Medulla oblongata (tissue), 1 donor: ENCODE measurements at regions not wholly inside any gene's neighbourhood (a gene's known extent, or its start where the extent isn't known, plus 50 kb on each side); places are given as distances from the start of the nearest gene placed in this dataset.
A peak's percentile ranks its signal among the peaks of the same experiment; 100 is the strongest.

Source experiments
- DNase-seq: peaks from one replicate; pipeline ENCODE4 v3.0.0-alpha.2; 2015; ENCODE audit errors: extremely low spot score

DNA sequence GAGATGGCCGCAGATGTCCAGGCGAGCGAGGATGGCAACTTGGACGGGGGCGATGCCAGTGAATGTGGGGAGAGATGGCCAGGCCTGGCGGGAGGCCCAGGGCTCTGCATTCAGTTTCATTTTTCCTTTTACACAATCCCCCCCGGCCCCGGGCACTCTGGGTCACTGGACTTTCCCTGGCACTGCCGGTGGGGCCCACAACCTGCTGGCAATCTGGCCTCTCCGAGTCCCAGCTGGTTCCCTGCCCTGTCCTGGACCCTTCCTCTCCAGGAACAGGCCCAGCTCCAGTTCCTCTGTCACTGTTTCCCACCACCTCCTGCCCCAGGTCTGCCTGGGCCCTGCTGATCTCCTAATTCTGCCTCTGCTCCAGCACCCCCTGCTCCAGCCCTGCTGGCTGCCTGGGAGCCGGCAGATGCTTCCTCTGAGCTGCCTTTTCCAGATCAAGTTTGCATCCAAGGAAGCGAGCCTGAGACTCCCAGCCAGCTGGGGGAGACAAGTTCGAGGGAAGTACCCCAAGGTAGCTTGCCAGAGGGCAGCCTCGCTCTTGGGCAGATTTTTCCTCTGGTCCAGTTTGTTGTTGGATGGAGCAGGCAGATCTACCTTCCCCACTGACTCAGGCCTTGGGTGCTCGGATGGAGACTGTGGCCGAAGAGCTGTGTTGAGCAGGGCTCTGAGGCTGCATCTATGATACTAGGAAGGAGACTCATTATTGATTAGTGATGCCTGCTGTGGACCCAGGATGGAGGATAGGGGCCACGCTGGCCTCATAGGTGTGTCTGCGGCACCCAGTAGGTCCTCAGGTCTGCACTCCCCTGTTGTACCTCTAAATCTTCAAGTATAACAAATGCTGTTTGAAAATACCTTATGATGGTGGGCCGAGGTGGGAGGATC lies 83.2 kb downstream of the CEBPB start:
- DNase-seq, result peak; percentile 57

DNA sequence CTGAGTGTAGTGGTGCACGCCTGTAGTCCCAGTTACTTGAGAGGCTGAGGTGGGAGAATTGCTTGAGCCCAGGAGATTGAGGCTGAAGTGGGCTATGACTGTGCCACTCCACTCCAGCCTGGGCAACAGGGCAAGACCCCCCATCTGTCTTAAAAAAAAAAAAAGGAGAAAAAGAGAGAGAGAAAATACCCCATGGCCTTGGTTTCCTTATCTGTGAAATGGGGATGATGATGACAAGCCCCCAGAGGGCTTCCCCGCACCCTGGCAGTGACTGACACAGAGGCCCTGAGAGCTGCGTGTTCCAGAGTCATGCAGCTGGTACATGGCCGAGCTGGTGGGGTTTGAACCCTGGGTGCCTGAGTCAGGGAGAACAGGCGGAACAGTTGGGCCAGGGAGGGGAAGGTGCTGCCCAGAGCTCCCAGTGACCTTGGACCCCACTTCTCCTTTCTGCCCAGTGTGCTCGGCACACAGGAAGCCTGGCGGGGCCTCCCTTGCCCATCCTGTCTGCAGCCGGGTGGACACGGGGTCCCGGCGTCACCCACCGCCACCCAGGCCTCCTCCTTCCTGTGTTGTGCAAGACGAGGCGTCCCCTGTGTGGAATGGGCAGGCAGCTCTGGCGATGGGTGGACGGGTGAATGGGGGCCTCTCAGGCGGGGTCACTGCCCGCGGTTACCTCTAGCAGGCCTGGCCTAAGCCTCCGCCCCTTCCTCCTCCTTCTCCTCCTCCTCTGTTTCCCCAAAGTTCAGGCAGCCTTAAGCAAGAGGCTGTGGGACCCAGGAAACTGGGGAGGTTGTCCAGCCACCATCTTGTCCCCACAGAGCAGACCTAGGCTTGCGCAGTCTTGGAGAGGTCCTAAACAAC lies 84.2 kb downstream of the CEBPB start:
- peak; percentile 85 for DNase-seq

DNA sequence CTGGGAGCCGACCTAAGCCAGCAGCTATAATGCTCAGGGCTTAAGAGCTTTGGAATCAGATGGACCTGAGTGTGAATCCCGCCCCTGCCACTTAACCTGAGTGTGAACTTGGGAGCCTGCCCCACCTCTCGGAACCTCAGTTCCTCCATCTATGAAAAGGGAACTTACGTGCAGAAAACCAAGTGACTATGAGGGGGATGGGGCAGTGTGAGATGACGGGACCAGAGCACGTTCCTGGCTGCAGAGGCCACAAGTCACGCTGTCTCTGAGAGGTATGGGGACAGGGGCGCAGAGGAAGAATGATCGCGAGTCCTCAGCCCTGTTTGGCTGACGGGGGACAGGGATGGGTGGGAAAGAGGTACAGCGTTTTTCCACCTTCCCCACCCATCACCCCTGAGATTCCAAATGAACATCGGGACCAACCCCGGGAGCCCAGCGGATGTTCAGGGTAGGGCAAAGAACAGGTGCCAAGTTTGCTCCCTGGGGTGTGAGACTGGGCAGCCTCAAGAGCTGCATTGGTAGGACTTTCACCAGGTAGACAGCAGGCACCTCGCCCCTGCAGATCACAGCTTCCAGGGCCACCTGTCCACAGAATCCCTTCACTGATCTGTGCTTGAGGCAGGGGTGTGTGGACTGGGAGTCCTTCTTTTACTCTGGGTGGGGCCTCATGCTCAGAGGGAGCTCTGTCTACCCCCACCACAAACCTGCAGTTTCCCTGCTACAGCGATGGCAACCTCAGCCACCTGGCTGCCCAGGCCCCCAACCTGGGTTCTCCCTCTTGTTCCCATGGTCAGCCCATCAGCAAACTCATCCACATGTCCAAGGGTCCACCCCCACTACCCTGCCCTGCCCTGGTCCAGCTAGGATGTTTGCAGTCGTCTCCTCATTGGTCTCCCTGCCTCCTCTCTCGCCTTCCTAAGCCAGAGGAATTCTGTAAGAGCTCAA lies 85.8 kb downstream of the CEBPB start:
- DNase-seq, result peak; percentile 52

DNA sequence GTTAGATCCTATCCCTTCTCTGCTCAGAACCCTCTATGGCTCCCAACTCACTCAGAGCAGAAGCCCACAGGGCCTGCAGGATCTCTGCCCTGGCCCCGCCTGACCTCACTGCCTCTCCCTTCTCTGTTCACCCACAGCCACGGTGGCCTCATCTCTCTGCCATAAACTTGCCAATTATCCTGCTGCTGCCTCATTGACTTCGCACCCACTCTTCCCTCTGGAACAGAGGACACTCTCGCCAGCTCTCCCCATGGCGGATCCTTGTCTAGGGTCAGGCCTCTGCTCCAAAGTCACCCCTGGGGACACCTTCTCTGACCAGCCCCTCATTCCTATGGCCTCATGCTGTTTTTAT lies 86.4 kb downstream of the CEBPB start:
- no peak for DNase-seq

DNA sequence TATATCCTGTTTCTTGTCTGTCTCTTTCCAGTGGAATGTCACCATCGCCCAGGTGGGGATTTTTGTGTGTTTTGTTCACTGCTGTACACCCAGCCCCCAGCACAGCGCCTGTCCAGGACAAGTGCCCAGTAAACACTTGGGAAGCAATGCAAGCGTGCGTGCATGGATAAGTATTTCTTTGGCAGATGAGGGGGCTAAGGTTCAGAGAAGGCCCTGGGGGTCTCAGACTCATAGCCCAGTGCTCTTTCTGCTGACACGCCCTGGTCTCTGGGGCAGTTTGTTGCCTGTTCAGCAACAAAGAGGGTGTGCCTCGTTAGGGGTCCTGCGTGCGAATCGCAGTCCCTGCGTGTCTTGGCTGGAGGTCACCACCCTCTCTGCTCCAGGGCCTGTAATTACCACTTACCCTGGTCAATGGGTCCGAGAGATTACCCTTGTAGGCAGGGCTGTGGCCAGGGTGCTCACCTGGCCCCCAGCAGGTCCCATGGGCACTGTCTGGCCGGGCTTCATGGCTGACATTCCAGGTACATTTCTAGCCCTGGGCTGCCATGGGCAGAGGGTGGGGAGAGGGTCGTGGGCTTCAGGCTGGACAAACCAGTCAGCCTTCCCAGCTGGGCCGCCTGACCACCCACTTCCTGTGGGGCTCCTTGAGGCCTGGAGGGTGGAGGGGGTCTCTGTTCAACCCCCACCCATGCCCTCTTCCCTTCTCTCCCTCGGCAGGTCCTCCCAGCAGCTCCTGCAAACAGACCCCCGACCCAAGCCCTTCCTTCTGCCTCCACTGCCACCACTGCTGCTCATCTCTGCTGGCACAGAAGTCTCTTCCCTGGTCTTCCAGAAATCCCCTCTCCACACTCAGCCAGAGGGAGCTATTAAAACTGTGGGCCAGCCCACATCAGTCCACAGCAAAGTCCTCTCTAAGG lies 87.1 kb downstream of the CEBPB start:
- no peak for DNase-seq

DNA sequence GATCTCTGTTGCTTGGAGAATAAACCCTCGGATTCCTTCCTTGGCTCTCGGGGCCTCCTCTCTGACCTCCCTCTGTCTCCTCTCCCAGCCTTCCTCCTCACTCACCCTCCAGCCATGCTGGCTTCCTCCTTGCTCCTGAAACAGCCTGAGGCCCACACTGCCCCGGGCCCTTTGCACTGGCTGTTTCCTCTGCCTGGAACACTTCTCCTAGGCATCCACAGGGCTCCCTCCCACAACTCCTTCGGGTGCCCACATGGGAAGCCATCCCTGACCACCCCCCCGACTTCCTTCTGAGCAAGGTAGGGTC lies 87.7 kb downstream of the CEBPB start:
- no peak for DNase-seq

DNA sequence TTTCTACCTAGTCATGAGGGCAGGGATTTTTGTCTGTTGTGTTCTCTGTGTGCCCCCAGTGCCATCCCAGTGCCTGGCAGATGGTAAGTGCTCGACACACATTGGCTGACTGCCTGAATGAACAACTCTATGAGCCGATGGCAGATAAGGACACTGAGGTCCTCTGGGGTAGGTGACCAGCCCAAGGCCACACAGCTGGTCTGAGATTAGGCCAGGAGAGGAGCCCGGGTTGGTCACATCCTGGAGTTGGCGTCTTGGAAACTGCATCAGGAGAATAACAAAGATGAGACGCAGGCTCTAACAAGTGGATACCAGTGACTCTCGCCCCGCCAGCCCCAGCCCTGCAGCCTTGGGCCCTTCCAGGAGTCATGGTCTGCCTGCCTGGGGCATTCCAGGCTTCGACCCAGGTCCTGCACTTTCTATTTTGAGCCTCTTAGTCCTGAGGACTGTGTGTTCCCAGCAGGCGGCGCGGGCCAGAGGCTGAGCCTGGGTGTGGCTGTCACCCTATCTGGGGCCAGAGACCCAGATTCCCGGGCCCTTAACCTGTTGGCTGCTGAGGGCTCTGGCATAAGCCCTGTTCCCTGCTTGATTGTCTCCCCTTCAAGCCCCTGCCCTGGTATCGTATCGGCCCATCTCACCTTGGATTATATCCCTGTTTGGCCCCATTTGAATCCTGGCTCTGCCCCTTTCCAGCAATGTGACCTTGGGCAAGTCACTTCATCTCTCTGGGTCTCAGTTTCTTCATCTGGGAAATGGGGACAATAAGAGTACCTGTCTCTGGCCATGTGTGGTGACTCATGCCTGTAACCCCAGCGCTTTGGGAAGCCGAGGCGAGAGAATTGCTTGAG lies 88.3 kb downstream of the CEBPB start:
- DNase-seq, result no peak

DNA sequence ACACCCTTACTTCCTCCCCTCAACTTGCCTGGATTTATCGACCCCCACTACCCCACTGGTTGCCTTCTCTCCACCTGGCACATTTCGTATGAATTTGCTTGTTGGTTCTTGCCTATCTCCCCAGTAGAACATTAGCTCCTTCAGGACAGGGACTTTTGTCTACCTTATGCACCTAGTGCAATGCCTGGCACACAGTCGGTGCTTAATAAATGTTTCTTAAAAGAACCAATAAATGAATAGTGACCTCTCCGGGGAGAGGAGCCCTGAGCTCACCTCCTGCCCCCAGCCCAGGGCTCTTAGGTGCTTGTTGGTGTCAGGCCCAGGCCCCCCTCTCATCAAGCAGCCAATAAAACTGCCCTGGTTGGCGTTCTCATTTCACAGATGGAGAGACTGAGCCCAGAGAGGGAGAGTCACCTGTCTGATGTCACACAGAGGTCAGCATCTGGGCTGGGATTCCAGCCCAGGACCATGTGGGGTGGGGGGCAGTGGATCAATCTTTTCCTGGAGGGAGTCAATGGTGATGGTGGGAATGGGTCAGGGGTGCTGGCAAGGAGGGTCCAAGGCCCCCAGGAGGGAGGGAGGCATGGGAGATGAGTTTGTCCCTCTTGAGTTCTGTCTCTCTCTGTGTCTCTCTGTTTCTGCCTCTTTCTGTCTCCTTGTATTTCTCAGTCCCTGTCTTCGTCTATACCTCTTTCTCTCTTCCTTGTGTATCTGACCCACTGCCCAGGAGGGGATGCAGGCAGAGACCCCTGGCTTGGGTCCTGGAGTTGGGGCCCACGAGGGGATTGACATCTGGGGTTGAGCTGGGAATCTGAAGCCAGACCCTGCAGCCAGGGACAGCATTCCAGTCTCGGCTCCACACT lies 89.6 kb downstream of the CEBPB start:
- no peak for DNase-seq

DNA sequence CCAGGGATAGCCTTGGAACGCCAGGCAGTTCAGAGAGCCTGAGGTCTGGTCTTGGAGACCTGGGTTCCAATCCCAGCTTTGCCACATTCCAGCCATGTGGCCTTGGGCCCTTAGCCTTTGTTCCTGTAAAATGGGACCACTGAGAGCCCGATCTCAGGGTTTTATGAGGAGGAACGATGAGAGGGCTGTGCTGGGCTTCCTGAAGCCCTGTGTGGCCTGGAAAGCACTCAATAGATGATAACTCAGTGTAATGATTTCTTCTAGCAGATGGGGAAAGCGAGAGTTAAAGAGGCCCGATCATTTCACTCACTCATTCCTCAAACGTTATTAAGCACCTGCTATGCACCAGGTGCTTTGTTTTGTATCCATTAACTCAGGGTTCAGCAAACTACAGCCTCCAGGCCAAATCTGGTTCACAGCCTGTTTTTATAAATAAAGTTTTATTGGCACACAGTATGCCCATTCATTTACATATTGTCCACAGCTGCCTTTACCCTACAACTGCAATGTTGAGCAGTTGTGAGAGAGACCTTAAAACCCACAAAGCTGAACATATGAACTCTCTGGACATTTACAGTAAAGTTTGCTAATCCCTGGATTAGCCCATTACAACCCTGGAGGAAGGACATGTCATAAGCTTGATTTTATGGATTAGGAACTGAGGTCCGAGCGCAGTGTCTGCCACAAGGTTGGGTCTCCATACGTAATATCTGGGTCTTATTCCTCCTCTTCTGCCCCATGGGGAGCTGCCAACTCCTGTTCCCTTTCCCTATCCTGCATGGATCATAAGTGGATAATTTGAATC lies 90.4 kb downstream of the CEBPB start:
- DNase-seq, result no peak

DNA sequence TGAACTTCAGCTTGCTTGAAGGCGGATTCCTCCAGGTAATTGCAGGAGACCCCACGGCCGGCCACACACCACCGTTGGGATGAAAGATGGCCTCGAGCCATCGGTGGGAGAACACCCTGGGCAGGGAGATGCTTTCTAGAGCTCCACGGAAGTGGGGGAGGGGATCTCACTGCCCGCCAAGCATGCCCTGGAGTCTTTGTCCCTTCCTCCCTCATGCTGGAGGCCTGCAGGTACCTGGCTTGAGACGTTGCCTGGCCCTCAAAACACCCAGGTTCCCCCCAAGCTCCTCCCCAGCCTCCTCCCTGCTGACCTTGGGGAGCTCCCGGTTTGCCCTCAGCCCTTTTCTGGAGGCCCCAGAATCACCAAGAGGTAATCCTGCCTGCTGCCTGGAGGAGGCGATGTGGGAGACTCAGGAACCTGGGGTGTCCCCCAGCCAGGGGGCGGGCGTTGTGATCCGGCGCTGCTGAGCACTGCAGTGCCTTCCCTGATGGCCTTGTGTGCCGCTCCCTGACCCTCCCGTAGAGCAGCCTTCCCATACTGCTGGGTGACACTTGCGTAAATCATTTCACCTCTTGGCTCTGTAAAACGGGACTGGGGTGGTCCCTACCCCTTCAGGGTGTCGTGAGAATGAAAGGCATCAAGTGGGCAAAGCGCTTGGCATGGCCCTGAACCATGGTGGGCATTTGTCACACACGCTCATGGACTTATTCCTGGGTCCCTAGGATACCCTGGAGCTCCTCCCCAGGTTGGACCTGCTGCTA lies 91.4 kb downstream of the CEBPB start:
- DNase-seq, result no peak

DNA sequence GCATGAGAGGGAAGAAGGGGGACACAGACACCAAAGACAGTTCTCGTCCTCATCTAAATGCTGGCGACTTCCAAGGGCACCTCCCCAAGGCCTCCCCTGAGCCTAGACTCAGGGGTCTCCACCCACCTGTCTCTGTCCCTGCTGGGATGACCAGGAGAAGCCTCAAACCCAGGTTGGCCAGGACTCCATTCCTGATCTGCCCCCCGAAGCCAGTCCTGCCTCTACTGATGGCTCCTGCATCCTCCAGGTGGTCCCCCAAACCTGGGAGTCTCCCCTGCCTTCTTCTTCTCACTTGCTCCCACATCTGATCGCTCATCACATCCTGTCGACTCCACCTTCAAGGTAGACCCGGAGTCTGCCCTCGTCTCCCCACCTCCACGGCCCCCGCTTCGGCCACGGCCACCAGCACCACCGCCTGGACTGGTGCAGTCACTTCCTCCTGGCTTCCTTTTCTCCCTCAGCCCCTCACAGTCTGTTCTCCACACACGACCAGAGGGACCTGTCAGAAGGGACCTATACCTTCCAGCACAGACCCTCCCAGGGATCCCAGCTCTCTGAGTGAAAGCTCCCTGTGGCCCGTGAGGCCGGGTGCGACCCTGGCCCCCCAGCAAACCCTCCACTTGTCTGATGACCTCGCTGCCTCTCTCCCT lies 92.1 kb downstream of the CEBPB start:
- DNase-seq, result no peak

DNA sequence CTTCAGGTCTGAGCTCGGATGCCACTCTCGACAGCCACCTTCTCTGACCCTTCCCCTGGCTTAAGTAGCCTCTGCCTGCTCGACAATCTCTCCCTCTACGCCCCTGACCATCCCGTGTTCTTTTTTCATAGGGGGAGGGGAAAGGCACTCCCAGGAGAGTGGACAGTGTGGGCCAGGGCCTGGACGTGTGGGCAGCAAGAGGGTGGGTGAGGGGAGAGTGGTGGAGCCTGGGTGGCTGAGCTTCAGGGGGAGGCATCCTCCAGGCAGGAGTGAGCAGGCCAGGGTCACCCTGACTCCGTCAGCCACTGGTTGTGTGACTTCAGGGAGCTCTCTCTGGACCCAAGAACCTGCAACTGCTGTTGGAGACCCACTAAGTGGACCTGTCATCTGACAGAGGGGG lies 92.7 kb downstream of the CEBPB start:
- no peak for DNase-seq

DNA sequence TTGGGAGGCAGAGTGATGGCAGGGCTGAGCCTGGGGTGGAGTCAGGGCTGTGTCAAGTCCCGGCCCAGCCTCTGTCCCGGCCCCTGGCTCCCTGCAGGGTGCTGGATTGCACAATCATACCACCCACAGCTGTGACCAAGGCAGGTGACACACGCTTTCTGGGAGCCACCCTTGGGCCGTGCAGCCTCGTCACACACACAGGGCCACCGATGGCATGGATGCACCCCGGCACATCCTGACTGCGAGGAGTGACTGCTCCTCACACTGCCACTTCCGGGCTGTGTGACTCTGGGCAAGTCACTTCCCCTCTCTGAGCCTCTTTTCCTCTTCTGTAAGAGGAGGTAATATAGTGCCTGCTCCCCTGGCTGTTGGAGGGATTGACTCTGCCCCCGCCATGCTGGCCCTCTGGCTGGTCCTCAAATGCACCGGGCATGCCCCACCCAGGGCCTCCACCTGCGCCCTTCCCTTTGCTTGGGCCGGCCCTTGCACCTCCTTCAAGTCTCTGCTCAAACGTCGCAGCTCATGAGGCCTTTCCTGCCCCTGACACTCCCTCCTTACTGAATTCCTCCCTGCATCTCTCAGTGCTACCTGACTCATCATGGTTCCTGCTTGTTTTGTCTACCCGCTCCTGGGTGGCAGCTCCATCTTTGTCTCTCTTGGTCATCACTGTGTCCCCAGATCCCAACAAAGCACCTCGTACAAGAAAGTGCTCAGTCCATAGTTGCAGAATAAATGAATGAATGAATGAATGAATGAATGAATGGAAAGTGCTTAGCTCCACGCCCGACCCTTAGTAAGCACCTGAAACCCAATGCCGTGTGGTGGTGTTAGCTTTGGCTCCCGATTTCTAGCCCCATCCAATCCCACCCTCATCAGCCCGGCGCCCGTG lies 93.5 kb downstream of the CEBPB start:
- DNase-seq, result no peak

DNA sequence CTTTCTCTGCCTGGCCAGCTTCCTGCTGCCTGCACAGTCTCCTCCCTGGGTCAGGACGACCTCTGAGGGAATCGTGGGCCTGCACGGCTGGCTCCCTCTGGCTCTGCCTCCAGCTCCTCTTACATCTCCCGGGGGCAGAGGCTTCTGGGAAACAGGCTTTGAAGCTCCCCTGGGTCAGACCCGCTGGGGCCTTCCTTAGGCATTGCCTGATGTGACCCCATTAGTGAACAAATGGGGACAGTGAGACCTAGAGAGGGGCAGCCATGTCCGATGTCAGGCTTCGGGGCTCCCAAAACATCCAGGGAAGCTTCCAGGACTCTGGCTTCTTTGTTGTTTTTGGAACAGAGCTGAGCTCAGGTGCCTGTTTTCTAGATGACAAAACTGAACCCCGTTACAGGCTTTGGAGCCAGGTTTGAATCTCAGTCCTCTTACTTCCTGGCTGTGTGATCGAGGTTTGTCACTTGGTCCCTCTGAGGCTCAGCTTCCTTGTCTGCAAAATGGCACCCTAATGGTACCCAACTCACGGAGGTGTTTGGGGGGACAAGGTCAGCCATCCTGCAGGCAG lies 94.3 kb downstream of the CEBPB start:
- no peak for DNase-seq

DNA sequence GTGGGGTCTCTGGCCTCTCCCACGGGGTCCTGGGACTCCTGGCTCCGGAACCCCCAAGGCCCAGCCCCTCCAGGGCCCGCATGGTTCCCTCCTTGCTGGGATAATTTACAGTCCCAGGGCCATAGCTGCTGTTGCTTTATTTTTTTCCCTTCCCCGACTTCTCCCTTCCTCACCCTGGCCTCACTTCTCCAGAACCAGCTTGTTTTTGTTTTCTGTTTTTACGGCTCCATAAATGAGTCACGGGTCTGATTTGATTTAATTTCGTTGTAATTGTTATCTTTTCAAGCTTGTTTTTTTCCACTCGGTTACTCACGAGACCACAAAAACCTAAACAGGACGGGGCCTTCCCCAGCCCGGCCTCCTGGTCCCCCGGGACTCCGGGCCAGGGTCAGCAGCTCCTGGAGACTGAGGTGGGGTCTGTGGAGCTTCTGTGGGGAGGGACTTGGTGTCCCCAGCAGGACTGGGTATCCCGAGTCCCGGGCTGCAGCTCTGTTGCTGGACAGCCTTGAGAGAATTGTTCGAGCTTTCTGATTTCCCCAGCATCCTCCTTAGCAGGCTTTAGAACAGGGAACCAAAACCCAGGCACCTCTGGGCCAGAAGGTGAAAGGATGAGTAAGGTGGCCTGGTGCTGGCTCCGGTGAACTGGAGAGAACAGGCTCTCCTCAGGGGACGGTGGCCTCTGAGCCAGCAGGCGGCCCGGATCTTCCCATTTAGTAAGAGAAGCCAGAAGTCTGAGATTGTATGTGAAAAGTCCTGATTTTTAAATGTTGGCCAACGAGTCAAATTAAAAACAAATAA lies 94.9 kb downstream of the CEBPB start:
- no peak for DNase-seq
